ENCODE measurements at regions not wholly inside any gene's neighbourhood (a gene's known extent, or its start where the extent isn't known, plus 50 kb on each side); places are given as distances from the start of the nearest gene placed in this dataset.

DNA sequence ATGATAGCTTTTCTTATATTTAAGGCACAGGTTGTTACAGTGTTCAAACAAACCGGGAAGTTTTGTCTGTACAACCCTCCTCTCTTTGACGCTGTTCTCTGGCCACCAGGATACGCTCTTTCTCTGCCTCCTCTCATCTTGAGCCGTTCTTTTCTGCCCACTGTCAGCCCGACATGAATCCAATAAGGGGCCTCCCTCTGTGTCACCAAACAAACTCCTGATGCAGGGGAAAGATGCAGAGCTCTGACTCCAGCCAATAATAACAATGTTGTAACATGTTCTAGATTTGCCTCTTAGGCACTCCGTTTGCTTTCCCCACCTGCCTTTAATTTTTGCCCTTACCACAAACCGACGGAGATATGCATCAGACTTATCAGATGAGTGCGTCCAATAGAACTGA lies 449.3 kb downstream of the SLC4A3 start:
- in situ Hi-C loops (cut with MboI): loop anchor here (25.0 kb wide), 2 partner anchors 1486 to 1886 kb away; partner anchors contain the start of gene EPHA4
- Histone ChIP-seq H3K36me3 (ENCODE audit: low read depth) (no peaks in the 10 kb centered on the region), H4K20me1 (ENCODE audit: insufficient read depth) (no peaks in the 10 kb centered on the region), H3K4me1 (ENCODE audit: insufficient read depth) (peaks cover 25% of the 10 kb centered on the region), H3K9ac (peak overlapping the region; percentile 71), H3K27me3 (replicated peaks; ENCODE audit: insufficient read depth) (no peaks in the 10 kb centered on the region), H3K79me2 (ENCODE audit: insufficient read depth) (no peaks in the 10 kb centered on the region), H3K27ac (peak overlapping the region; percentile 85), H3K4me2 (ENCODE audit: unreplicated experiment) (peak overlapping the region; percentile 58), H3K9me3 (ENCODE audit: low read depth) (no peaks in the 10 kb centered on the region), H3F3A (ENCODE audit: insufficient read depth) (peaks cover 24% of the 10 kb centered on the region), H3K4me3 (peak overlapping the region; percentile 54), H3K9me2 (ENCODE audit: insufficient read depth) (no peaks in the 10 kb centered on the region), H2AFZ (peak overlapping the region; percentile 76)
- TF ChIP-seq EZH2phosphoT487 (IDR thresholded peaks at IDR 0.05; ENCODE audit: insufficient read depth, low read depth) (no peak), EZH2 (IDR thresholded peaks at IDR 0.05; ENCODE audit: insufficient read depth, poor library complexity, severe bottlenecking) (no peak)
- DNase-seq: peak; percentile 87
- 3 to 4% methylated on average over 9 of the region's 9 CpGs for WGBS, 2 experiments (ENCODE audit: low coverage in 1 of 2, low lambda C conversion rate in 2 of 2, missing lambda C conversion rate in 2 of 2)

DNA sequence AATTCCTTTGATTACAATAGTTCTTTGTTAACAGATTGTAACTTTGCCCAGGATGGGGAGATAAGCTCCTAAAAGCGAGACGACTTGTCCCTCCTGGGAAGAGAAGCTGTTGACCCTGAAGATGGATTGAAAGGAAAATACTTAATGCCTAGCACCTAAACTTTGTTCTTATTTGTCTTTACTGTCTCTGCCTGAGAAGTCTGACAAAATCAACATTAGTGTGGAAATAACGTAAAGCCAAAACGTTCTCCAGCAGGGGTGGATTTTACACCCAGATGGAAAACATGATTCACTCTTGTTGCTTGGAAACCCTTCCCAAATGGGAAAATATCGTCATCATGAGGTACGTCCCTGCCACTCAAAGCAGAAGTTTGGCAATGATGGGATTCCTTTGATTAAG lies 450.1 kb downstream of the SLC4A3 start:
- Histone ChIP-seq H3K4me2 (ENCODE audit: unreplicated experiment) (peak overlapping the region; percentile 58), H3K36me3 (ENCODE audit: low read depth) (no peaks in the 10 kb centered on the region), H2AFZ (peak overlapping the region; percentile 76), H3K27ac (peak overlapping the region; percentile 85), H3K79me2 (ENCODE audit: insufficient read depth) (no peaks in the 10 kb centered on the region), H3K9me3 (ENCODE audit: low read depth) (no peaks in the 10 kb centered on the region), H4K20me1 (ENCODE audit: insufficient read depth) (no peaks in the 10 kb centered on the region), H3K4me1 (ENCODE audit: insufficient read depth) (peaks cover 25% of the 10 kb centered on the region), H3K4me3 (peak overlapping the region; percentile 54), H3F3A (ENCODE audit: insufficient read depth) (peaks cover 24% of the 10 kb centered on the region), H3K9me2 (ENCODE audit: insufficient read depth) (no peaks in the 10 kb centered on the region), H3K9ac (peak overlapping the region; percentile 71), H3K27me3 (replicated peaks; ENCODE audit: insufficient read depth) (no peaks in the 10 kb centered on the region)
- in situ Hi-C loops (cut with MboI): loop anchor here (25.0 kb wide), 2 partner anchors 1485 to 1885 kb away; partner anchors contain the start of gene EPHA4
- 7 to 12% methylated on average over 6 of the region's 6 CpGs for WGBS, 2 experiments (ENCODE audit: low coverage in 1 of 2, low lambda C conversion rate in 2 of 2, missing lambda C conversion rate in 2 of 2)
- TF ChIP-seq EZH2 (IDR thresholded peaks at IDR 0.05; ENCODE audit: insufficient read depth, poor library complexity, severe bottlenecking) (no peak), EZH2phosphoT487 (IDR thresholded peaks at IDR 0.05; ENCODE audit: insufficient read depth, low read depth) (no peak)
- DNase-seq: peak; percentile 81

DNA sequence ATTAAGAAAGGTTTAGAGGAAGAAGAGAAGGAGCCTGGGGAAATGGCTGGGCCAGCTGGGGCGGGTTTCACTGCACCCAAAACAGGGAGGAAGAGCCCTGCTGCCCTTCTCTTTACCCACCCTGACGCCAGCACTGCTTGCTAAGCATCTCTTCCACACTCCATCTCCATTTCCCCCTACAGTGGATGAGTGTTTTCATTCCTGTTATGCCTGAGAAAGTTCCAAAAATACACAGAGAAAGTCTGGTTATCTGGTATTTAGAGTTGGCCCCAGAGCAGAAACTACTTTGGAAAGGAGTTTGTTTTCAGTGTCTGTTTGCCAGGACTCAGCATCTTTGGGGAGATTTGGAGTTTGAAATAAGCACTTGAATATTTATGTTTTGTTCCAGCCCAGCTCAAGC lies 451.0 kb downstream of the SLC4A3 start:
- WGBS, 2 experiments (ENCODE audit: low coverage in 1 of 2, low lambda C conversion rate in 2 of 2, missing lambda C conversion rate in 2 of 2): 53 to 55% methylated on average over 2 of the region's 2 CpGs
- H3K9me2 ChIP-seq (ENCODE audit: insufficient read depth): no peaks in the 10 kb centered on the region
- peaks cover 24% of the 10 kb centered on the region for H3F3A ChIP-seq (ENCODE audit: insufficient read depth)
- TF ChIP-seq EZH2phosphoT487 (IDR thresholded peaks at IDR 0.05; ENCODE audit: insufficient read depth, low read depth): no peak
- TF ChIP-seq EZH2 (IDR thresholded peaks at IDR 0.05; ENCODE audit: insufficient read depth, poor library complexity, severe bottlenecking): no peak
- no peak overlapping the region for H3K9ac ChIP-seq
- DNase-seq: peak; percentile 48
- H3K79me2 ChIP-seq (ENCODE audit: insufficient read depth): no peaks in the 10 kb centered on the region
- no peaks in the 10 kb centered on the region for H3K27me3 ChIP-seq (replicated peaks; ENCODE audit: insufficient read depth)
- peak overlapping the region; percentile 85; the same call in 1 of the 2 replicates for H3K27ac ChIP-seq
- H3K4me1 ChIP-seq (ENCODE audit: insufficient read depth): peaks cover 25% of the 10 kb centered on the region
- no peak overlapping the region for H2AFZ ChIP-seq
- H4K20me1 ChIP-seq (ENCODE audit: insufficient read depth): no peaks in the 10 kb centered on the region
- H3K4me2 ChIP-seq (ENCODE audit: unreplicated experiment): no peak overlapping the region
- H3K4me3 ChIP-seq: no peak overlapping the region
- no peaks in the 10 kb centered on the region for H3K36me3 ChIP-seq (ENCODE audit: low read depth)
- no peaks in the 10 kb centered on the region for H3K9me3 ChIP-seq (ENCODE audit: low read depth)
- in situ Hi-C loops (cut with MboI): loop anchor here (25.0 kb wide), 2 partner anchors 1484 to 1884 kb away; partner anchors contain the start of gene EPHA4

DNA sequence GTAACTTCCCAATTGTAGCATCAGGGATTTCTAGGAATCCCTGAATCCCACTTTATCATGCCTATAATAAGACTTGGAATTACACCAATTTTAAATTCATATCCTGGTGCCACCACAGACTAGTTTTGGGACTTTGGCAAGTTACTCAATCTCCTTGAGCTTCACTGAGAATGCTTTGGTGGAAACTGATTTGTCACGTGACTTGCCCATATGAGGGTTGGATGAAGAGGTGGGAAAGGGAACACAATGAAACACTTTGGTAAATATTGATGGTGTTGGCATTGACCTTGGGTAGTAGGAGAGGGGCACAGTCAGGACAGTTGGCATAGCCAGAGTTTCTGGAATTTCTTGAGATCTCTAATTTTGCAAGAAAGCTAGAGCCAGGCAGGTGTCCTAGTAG lies 452.2 kb downstream of the SLC4A3 start:
- Histone ChIP-seq H2AFZ (no peak overlapping the region), H4K20me1 (ENCODE audit: insufficient read depth) (no peaks in the 10 kb centered on the region), H3K9ac (no peak overlapping the region), H3K4me1 (ENCODE audit: insufficient read depth) (peaks cover 25% of the 10 kb centered on the region), H3K9me3 (ENCODE audit: low read depth) (no peaks in the 10 kb centered on the region), H3K27ac (no peak overlapping the region), H3K36me3 (ENCODE audit: low read depth) (no peaks in the 10 kb centered on the region), H3K79me2 (ENCODE audit: insufficient read depth) (no peaks in the 10 kb centered on the region), H3K27me3 (replicated peaks; ENCODE audit: insufficient read depth) (no peaks in the 10 kb centered on the region), H3K4me2 (ENCODE audit: unreplicated experiment) (no peak overlapping the region), H3K9me2 (ENCODE audit: insufficient read depth) (no peaks in the 10 kb centered on the region), H3F3A (ENCODE audit: insufficient read depth) (peaks cover 24% of the 10 kb centered on the region), H3K4me3 (no peak overlapping the region)
- no peak for TF ChIP-seq EZH2phosphoT487 (IDR thresholded peaks at IDR 0.05; ENCODE audit: insufficient read depth, low read depth)
- no peak for TF ChIP-seq EZH2 (IDR thresholded peaks at IDR 0.05; ENCODE audit: insufficient read depth, poor library complexity, severe bottlenecking)
- DNase-seq: no peak
- in situ Hi-C loops (cut with MboI): loop anchor here (25.0 kb wide), 2 partner anchors 1483 to 1883 kb away; partner anchors contain the start of gene EPHA4
- WGBS, 2 experiments (ENCODE audit: low coverage in 1 of 2, low lambda C conversion rate in 2 of 2, missing lambda C conversion rate in 2 of 2): 80 to 90% methylated on average over 1 of the region's 1 CpG
